Stimulated activated CD4-positive, alpha-beta T cell treated with anti-CD3 and anti-CD28 coated beads, Interleukin-12 subunit alpha, Interleukin-12 subunit beta, amount 100 ng/mL, for 48 hours (primary cell): ENCODE measurements at regions not wholly inside any gene's neighbourhood (a gene's known extent, or its start where the extent isn't known, plus 50 kb on each side); places are given as distances from the start of the nearest gene placed in this dataset.
"Not testable (repeated sequence)": the region's sequence is repeated elsewhere in the genome, so short reads cannot be mapped to it uniquely, and the experiment has no call there.

ENCODE experiments used
- DNase-seq, 3 donors: peaks; one replicate each; pipeline ENCODE4 v3.0.0-alpha.2; 2020; ENCODE audit warnings: low read depth in 2 of 3, low spot score in 1 of 3

GRCh38 chr9:89854715-89855475, 250.1 kb downstream of the GADD45G start:
- no peak for DNase-seq

- not testable (repeated sequence) for DNase-seq
Measured at GRCh38 chr9:89856296-89856695, 251.5 kb downstream of the GADD45G start.

DNA sequence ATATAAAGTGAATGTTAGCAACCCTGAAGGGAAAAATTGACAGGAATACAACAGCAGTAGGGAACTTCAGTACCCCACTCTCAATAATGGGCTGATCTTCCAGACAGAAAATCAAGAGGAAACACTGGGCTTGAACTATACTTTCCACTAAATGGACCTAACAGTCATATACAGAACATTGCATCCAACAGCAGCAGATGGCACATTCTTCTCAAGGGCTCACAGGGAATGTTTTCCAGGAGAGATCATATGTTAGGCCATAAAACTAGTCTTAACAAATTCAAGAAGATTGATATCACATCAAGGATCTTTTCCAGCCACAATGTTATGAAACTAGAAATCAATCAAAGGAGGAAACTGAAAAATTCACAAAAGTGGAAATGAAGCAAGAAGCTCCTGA, 252.1 kb downstream of the GADD45G start:
- DNase-seq = not testable (repeated sequence)

DNA sequence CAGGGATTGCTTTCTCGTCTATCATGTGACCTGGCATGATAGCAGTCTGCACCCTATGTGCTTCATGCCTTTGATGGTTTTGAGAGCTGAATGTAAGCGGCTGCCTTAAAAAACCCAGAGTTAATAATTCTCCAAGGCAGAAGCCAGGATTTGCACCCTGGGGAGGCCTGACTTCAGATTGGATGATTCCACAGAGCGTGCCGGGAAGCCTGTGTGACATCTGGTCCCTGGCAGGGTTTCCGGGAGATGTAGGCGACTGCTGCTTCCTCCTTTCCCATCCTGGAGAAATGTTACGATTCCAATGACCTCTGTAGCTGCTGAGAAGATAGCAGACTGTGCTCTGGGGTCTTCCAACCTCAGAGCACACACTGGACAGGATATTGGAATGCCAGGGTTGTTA, 255.0 kb downstream of the GADD45G start:
- not testable (repeated sequence) for DNase-seq

DNA sequence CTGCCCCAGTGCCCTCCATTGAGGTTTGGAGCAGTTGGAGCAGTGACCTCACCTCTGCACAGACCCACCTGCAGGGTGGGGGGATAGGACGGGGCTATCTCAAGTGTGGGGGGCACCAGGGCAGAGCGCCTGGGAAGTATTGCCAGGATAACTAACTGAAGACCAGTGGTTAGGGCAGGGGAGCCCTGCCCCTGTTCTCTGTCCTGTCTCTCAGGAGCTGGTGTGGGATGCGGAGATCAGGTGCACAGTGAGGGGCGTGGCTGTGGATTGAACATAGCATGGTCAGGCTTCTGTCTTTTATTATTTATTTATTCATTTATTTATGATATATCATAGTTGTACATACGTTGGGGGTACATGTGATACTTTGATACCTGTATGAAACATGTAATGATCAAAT, 256.6 kb downstream of the GADD45G start:
- not testable (repeated sequence) for DNase-seq

- no peak for DNase-seq
Measured at GRCh38 chr9:89862316-89862715, 257.5 kb downstream of the GADD45G start.

DNA sequence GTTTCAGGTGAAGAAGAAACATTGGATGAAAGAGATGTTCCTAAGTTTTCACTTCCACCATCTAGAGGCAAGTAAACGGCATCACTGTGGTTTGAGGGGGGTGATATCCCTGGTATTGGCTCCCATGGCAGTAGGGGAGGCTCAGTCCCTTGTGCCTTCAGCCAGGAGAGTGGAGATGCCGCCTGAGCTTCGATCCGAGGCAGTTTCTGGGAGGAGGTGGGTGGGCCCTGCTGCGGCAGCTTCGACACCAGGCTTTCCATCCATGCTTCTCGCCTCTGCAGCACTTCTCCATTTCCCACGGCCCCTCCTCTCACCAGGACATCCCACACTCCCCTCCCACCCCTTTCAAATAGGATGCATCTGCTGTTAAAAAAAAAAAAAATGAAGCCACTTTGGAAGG, 258.3 kb downstream of the GADD45G start:
- no peak for DNase-seq

GRCh38 chr9:89863837-89864236, 259.0 kb downstream of the GADD45G start:
- no peak for DNase-seq

DNA sequence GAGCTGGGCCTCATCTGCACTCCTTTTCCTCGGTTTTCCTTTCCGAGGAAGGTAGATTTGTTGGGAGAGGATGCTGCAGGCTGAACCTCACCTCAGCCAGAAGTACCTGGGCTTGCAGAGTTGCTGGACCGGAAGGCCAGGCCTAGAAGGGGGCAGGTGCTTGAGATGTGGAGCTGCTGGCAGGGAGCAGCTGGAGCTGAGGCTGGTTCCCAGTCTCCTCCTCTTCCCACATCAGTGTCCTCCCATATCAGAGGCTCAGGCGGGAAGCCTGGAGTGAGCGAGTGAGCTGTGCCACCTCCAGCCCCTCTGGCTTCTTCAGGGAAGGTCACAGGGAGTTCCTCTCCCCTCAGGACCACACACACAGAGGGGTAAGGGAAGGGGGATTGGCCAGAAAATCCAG, 259.4 kb downstream of the GADD45G start:
- DNase-seq = no peak

DNA sequence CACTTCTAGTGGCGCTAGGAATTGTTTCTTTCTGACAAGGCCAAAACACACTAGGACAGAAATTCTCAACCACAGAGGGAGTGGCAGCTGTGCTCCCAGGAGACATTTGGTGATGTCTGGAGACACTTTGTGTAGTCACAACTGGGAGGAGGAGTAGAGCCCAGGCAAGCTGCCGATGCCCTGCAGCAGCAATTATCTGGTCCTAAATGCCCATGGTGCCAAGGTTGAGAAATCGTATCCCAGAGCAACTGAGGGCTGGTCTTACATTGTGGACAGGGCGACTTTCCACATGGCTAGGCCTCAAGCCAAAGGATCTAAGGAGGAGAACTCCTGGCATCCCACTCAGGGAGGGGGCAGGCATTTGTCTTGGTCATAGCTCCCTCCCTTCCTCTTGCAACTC, 259.9 kb downstream of the GADD45G start:
- DNase-seq = no peak

DNA sequence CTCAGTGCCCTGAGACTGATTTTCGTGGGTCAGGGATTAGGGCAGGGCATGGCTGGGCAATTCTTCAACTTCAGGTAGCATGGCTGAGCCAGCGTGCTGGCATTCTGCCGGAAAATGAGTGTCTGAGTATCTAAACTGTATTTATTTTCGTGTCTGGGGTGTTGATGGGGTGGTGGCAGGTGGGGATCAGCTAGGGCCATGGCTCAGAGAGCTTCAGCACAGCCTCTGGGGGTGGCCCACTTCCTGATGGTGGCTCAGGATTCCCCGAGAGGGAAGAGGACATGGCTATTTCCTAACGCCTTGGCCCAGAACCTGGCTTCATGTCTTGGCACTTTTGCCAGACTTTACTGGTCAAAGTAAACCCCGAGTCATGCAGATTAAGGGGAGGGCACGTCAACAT, 260.5 kb downstream of the GADD45G start:
- no peak for DNase-seq

GRCh38 chr9:89865981-89866380, 261.2 kb downstream of the GADD45G start:
- no peak for DNase-seq

DNA sequence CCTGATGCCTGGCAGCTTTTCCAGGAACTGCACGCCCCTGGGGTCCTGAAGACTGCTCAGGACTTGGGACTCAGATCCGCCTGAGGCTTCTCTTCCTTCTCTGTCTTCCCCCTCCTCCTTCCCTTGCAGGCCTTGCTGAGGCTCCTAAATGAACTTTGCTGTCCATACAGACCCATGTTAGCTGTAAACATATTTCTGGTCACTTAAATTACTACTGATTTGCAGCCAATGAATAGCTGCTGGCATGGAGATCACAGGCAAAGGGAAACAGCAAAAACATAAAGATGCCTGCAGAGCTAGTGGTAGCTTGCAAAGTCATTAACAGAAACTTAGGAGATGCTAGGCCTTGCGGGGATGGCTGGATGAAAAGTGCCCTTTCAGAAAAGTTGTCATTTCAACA, 261.9 kb downstream of the GADD45G start:
- no peak for DNase-seq

DNA sequence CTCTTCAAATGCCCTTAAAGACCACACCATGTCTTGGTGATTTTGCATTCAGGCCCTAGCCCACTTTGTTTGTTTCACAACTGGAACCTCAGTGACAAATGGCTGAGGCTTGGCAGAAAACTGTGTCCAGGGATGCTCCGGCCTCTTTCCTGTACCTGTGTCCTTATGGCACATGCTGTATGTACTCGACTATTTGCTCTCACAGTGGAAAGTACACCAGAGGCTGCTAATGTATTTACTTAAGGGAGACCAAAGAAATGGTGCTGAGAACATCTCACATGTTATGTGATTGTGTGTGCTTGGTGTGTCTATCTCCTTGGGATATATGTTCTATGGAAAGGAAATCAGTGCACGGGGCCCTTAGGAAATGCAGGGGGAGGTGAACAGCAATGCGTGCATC, 263.3 kb downstream of the GADD45G start:
- DNase-seq = no peak

DNA sequence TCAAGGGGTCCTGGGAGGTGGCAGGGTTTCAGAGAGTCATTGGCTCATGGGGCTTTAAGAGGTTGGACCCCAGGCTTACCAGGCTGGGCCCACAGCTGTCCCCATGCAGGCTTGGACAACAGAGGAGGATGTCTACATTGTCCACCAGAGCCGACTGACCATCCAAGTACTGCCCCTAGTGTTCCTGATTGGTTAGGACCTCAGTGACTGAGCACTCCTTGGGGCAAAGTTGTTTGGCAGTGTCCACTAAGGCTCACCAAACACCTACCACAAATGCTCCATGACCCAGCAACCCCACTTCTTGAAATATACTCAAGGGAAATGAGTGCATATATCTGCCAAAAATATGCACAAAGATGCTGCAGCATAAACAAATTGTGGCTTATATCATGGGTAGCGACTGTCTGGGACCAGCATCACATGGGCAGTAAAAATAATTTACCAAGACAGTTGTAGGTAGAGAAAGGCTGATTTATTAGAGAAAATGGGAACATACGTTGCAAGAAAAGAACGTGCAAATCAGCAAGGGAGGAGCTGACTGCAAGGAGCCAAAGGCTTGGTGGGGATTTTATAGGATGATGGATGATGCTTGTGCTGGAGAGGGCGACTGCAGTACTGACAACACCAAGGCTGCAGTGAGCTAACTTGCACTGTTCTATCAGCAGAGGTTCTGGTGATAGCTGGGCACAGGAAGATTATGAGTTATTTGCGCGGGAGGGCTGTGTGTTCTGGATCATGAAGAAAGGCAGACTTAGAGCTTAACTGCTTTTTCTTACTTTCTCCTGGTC, 265.2 kb downstream of the GADD45G start:
- no peak for DNase-seq

DNA sequence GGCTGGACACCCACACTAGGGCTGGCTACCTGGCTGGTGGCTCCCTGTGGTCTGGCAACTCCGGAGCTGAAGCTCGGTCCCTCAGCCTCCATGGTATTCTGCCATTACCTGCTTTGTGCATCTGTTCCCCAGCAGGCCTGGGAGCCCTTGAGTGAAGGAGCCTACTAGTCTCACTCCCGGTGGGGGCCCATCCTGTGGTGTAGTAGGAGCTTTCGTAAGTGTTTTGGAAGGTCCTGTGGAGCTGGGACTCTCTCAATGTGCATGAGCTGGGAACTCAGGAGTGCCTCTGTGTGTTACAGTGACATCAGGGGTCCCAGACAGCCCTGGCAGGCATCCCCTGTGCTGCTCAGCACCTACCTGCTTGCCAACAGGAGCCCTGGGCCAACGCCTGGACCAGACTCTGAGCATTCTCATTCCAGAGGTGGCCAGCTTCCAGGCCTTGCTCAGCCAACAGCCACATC, 267.1 kb downstream of the GADD45G start:
- no peak for DNase-seq

DNA sequence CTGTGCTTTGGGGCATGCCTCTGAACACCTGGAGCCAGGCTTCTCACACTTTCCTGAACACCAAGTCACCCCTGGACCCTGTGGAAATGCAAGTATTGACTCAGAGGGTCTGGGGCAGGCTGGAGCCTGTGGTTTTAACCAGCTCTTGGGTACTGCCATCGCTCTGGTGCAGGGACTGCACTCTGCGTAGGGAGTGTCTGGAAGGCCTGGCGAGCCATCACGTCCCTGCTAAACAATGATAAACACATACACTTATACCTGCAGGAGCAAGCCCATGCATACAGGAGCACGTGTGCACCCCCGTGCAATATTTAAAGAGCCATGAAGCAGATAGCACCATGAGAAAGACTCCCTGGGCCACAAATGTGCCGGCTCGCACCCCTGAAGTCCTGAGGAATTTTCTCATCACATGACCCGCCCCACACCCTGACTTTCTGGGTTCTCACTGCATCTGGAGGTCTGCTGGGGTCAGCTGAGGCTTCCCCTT, 267.7 kb downstream of the GADD45G start:
- no peak for DNase-seq

- DNase-seq = no peak
Measured at GRCh38 chr9:89872913-89873707, 268.3 kb downstream of the GADD45G start.

DNA sequence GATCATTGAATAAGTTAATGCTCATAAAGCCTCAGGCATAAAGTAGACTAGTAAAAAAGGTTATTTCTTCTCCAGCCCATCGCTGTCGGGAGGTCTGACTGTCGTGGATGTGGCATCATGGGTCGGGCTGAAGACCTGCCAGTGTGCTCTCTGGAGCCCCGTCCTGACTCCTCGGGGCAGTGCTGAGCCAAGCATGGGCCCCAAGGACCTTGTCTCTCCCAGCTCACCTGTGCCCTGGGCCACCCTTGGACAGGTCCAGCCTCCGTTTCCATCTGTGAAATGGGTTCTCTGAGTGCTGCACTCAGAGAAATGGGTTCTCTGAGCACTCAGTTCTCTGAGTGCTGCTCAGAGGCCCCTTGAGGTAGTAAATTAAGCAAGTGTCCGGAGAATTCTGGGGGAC, 269.0 kb downstream of the GADD45G start:
- no peak for DNase-seq

GRCh38 chr9:89874351-89875321, 269.8 kb downstream of the GADD45G start:
- DNase-seq = no peak
